ENCODE measurements at regions not wholly inside any gene's neighbourhood (a gene's known extent, or its start where the extent isn't known, plus 50 kb on each side); places are given as distances from the start of the nearest gene placed in this dataset.

DNA sequence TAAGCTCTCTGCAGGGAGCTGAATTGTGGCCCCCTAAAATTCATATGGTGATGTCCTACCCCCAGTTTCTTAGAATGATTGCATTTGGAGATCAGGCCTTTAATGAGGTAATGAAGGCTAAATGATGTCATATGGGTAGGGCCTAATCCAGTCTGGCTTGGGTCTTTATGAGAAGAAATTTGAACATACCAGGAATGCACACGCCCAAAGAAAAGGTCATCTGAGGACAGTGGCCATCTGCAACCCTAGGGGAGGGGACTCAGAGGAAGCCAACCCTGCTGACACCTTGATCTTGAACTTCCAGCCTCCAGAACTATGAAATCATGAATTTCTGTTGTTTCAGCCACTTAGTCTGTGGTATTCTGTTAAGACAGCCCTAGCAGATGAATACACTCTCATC lies 426.7 kb downstream of the EPHA4 start:
- Histone ChIP-seq H3K27me3 (ENCODE audit: insufficient read depth, low read length, poor library complexity, severe bottlenecking) (no peaks in the 10 kb centered on the region), H3K9ac (ENCODE audit: low read depth, low read length, poor library complexity, severe bottlenecking) (no peak overlapping the region), H3K79me2 (ENCODE audit: insufficient read depth, low read length) (no peaks in the 10 kb centered on the region), H3K36me3 (ENCODE audit: insufficient read depth, low read length) (no peaks in the 10 kb centered on the region), H2AFZ (ENCODE audit: low read length) (no peak overlapping the region), H3F3A (ENCODE audit: low read depth) (no peaks in the 10 kb centered on the region), H3K4me3 (ENCODE audit: low read length, poor library complexity, severe bottlenecking) (no peak overlapping the region), H3K4me1 (ENCODE audit: insufficient read depth, low read length, poor library complexity, severe bottlenecking) (no peaks in the 10 kb centered on the region), H3K4me2 (ENCODE audit: low read depth, low read length, poor library complexity, severe bottlenecking) (no peak overlapping the region), H3K9me2 (replicated peaks; ENCODE audit: low read depth, low read length) (no peaks in the 10 kb centered on the region), H4K20me1 (ENCODE audit: insufficient read depth, low read length, poor library complexity, severe bottlenecking) (no peaks in the 10 kb centered on the region), H3K9me3 (ENCODE audit: insufficient read depth, low read depth, low read length) (no peaks in the 10 kb centered on the region)
- no peak for TF ChIP-seq EZH2phosphoT487 (IDR thresholded peaks at IDR 0.05; ENCODE audit: borderline replicate concordance)
- TF ChIP-seq, protein P1, sequence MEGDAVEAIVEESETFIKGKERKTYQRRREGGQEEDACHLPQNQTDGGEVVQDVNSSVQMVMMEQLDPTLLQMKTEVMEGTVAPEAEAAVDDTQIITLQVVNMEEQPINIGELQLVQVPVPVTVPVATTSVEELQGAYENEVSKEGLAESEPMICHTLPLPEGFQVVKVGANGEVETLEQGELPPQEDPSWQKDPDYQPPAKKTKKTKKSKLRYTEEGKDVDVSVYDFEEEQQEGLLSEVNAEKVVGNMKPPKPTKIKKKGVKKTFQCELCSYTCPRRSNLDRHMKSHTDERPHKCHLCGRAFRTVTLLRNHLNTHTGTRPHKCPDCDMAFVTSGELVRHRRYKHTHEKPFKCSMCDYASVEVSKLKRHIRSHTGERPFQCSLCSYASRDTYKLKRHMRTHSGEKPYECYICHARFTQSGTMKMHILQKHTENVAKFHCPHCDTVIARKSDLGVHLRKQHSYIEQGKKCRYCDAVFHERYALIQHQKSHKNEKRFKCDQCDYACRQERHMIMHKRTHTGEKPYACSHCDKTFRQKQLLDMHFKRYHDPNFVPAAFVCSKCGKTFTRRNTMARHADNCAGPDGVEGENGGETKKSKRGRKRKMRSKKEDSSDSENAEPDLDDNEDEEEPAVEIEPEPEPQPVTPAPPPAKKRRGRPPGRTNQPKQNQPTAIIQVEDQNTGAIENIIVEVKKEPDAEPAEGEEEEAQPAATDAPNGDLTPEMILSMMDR (conservative IDR thresholded peaks at IDR 0.05; ENCODE audit: low read length): no peak

DNA sequence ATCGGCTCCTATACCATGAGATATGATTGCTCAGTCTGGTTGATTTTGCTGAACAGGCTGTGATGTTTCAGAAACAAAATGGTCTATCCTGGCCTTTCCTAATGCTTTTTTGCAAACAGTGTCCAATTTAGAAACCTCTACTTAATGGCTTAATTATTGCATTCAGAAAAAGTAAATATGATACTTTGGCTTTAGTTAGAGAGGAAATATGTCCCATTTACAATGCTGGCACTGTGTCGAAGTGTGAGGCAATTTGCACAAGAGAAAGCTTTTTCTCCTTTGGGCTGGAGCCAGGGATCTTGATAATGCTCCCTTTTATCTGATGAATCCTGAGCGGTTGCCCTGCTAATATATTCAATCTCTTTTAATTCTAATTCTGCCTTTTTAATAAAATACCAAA lies 418.9 kb downstream of the EPHA4 start:
- Histone ChIP-seq H3K27me3 (ENCODE audit: insufficient read depth, low read length, poor library complexity, severe bottlenecking) (no peaks in the 10 kb centered on the region), H3K9ac (ENCODE audit: low read depth, low read length, poor library complexity, severe bottlenecking) (no peak overlapping the region), H4K20me1 (ENCODE audit: insufficient read depth, low read length, poor library complexity, severe bottlenecking) (no peaks in the 10 kb centered on the region), H2AFZ (ENCODE audit: low read length) (no peak overlapping the region), H3F3A (ENCODE audit: low read depth) (no peaks in the 10 kb centered on the region), H3K4me2 (ENCODE audit: low read depth, low read length, poor library complexity, severe bottlenecking) (no peak overlapping the region), H3K79me2 (ENCODE audit: insufficient read depth, low read length) (no peaks in the 10 kb centered on the region), H3K9me3 (ENCODE audit: insufficient read depth, low read depth, low read length) (no peaks in the 10 kb centered on the region), H3K4me1 (ENCODE audit: insufficient read depth, low read length, poor library complexity, severe bottlenecking) (no peaks in the 10 kb centered on the region), H3K4me3 (ENCODE audit: low read length, poor library complexity, severe bottlenecking) (no peak overlapping the region), H3K9me2 (replicated peaks; ENCODE audit: low read depth, low read length) (no peaks in the 10 kb centered on the region), H3K36me3 (ENCODE audit: insufficient read depth, low read length) (no peaks in the 10 kb centered on the region)
- no peak for TF ChIP-seq EZH2phosphoT487 (IDR thresholded peaks at IDR 0.05; ENCODE audit: borderline replicate concordance)
- TF ChIP-seq, protein P1 (conservative IDR thresholded peaks at IDR 0.05; ENCODE audit: low read length): no peak

DNA sequence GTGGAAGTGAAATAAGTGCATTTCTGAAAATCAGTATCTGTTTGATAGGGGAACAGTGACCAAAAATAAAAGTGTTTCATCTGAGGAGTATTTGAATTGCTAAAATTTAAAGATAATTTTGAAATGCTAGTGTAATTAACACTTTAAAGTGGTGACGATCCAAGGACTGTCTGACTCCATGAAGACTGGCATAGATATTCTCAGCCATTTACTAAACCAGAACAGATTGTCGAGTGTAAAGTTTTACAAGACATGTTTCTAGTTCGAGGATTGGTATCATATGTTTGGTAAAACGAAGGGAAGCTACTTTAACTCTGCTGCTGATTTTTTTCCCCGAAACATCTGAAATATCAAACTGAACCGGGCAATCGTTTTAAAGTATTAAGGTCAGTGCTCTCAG lies 417.9 kb downstream of the EPHA4 start:
- H3K4me3 ChIP-seq (ENCODE audit: low read length, poor library complexity, severe bottlenecking): no peak overlapping the region
- no peak overlapping the region for H2AFZ ChIP-seq (ENCODE audit: low read length)
- H3F3A ChIP-seq (ENCODE audit: low read depth): no peaks in the 10 kb centered on the region
- H3K36me3 ChIP-seq (ENCODE audit: insufficient read depth, low read length): no peaks in the 10 kb centered on the region
- no peak overlapping the region for H3K9ac ChIP-seq (ENCODE audit: low read depth, low read length, poor library complexity, severe bottlenecking)
- H3K9me3 ChIP-seq (ENCODE audit: insufficient read depth, low read depth, low read length): no peaks in the 10 kb centered on the region
- no peaks in the 10 kb centered on the region for H3K9me2 ChIP-seq (replicated peaks; ENCODE audit: low read depth, low read length)
- no peak for TF ChIP-seq EZH2phosphoT487 (IDR thresholded peaks at IDR 0.05; ENCODE audit: borderline replicate concordance)
- TF ChIP-seq, protein P1 (conservative IDR thresholded peaks at IDR 0.05; ENCODE audit: low read length): no peak
- no peaks in the 10 kb centered on the region for H4K20me1 ChIP-seq (ENCODE audit: insufficient read depth, low read length, poor library complexity, severe bottlenecking)
- no peaks in the 10 kb centered on the region for H3K4me1 ChIP-seq (ENCODE audit: insufficient read depth, low read length, poor library complexity, severe bottlenecking)
- no peak overlapping the region for H3K4me2 ChIP-seq (ENCODE audit: low read depth, low read length, poor library complexity, severe bottlenecking)
- H3K79me2 ChIP-seq (ENCODE audit: insufficient read depth, low read length): no peaks in the 10 kb centered on the region
- no peaks in the 10 kb centered on the region for H3K27me3 ChIP-seq (ENCODE audit: insufficient read depth, low read length, poor library complexity, severe bottlenecking)

Measured in Loucy (cell line).